A673 (cell line): ENCODE measurements at regions not wholly inside any gene's neighbourhood (a gene's known extent, or its start where the extent isn't known, plus 50 kb on each side); places are given as distances from the start of the nearest gene placed in this dataset.
"Not testable (repeated sequence)": the region's sequence is repeated elsewhere in the genome, so short reads cannot be mapped to it uniquely, and the experiment has no call there.

Experiments used
- BruUV-seq: library from RNA; stranded (reverse); fragments of 400-500 nt; replicated peaks from 2 replicates; lab custom pipeline; 2021; lab: Mats Ljungman, UMichigan
- CTCF ChIA-PET: fragments of 300-600 bp; sonication (Branson Sonifier 250); formaldehyde crosslinking; loops from one replicate; lab custom pipeline; 2022; ENCODE audit warnings: antibody characterized with exemption; lab: Charles Lee
- POLR2A ChIA-PET: fragments of 300-600 bp; sonication (Branson Sonifier 250); formaldehyde crosslinking; loops from one replicate; lab custom pipeline; 2022; ENCODE audit warnings: antibody characterized with exemption; ENCODE audit not compliant: low non-redundant PET; lab: Charles Lee
- DNase-seq: peaks from one replicate; pipeline ENCODE4 v3.0.0-alpha.2; 2015; ENCODE audit warnings: low spot score
- H3K27ac ChIP-seq: fragments of 200-600 bp; sonication (generic); 2 replicates; pipeline ENCODE4 v1.5.1; 2016; ENCODE audit warnings: mixed run types, low read depth, mild to moderate bottlenecking, mixed read lengths, antibody characterized with exemption, low read length; ENCODE audit not compliant: poor library complexity, severe bottlenecking
- H3K27me3 ChIP-seq: fragments of 200-600 bp; sonication (generic); replicated peaks from 2 replicates; pipeline ENCODE4 v1.6.1; 2017; ENCODE audit warnings: mixed run types, low read depth, mild to moderate bottlenecking, mixed read lengths, antibody characterized with exemption, low read length; ENCODE audit not compliant: insufficient read depth, poor library complexity
- H3K36me3 ChIP-seq: fragments of 200-600 bp; sonication (generic); 2 replicates; pipeline ENCODE4 v1.6.1; 2016; ENCODE audit warnings: mixed run types, mild to moderate bottlenecking, mixed read lengths, antibody characterized with exemption, low read length; ENCODE audit not compliant: insufficient read depth, poor library complexity, severe bottlenecking
- H3K4me1 ChIP-seq: fragments of 200-600 bp; sonication (generic); 2 replicates; pipeline ENCODE4 v1.6.1; 2017; ENCODE audit warnings: mixed run types, mild to moderate bottlenecking, mixed read lengths, antibody characterized with exemption, low read length; ENCODE audit not compliant: insufficient read depth, poor library complexity, severe bottlenecking
- H3K4me3 ChIP-seq: fragments of 200-600 bp; sonication (generic); 2 replicates; pipeline ENCODE4 v1.5.1; 2016; ENCODE audit warnings: low read depth, mixed run types, mild to moderate bottlenecking, mixed read lengths, low read length; ENCODE audit not compliant: poor library complexity, severe bottlenecking
- H3K9me3 ChIP-seq: fragments of 200-600 bp; sonication (generic); 2 replicates; pipeline ENCODE4 v1.6.1; 2016; ENCODE audit warnings: mixed run types, low read depth, mild to moderate bottlenecking, mixed read lengths, antibody characterized with exemption, low read length; ENCODE audit not compliant: poor library complexity, severe bottlenecking
- CTCF ChIP-seq: fragments of 300-800, 200-600 bp; sonication (generic); conservative IDR thresholded peaks from 2 replicates; pipeline ENCODE4 v1.5.1; 2017; ENCODE audit warnings: low read depth, mild to moderate bottlenecking, antibody characterized with exemption, low read length, moderate library complexity, mixed read lengths
- EZH2 ChIP-seq: fragments of 200-600 bp; sonication (generic); IDR thresholded peaks from 2 replicates; pipeline ENCODE4 v1.6.1; 2017; ENCODE audit warnings: borderline replicate concordance, low read depth, mild to moderate bottlenecking, mixed read lengths, antibody characterized with exemption, low read length; ENCODE audit not compliant: poor library complexity, severe bottlenecking
- intact Hi-C: fragments of 100-400 bp; cut with micrococcal nuclease; formaldehyde crosslinking; loops from one replicate; pipeline ENCODE4 v1.10.0; 2022; ENCODE audit not compliant: unreplicated experiment

DNA sequence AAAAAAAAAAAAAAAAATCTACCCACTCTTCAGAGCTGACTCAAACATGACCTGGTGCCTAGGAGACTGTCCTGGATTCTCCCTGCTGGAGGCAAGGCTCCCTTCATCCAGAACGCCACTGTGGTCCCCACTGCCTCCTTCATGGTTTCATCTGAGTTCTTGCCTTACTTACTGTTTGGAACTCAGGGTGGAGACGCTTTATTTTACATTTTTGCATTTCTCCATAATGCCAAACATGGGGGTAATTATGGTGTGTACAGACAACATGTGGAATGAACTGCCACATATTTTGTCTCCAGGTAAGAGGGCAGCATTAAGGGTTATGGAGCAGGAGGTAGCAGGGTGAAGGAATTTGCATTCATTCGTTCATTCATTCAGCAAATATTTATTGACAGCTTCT, 58.1 kb upstream of the KCNK12 start:
- intact Hi-C loops = no loop called here
- no TSS peak for BruUV-seq
- H3K4me3 ChIP-seq = no peak overlapping the region
- H3K27ac ChIP-seq = no peak overlapping the region
- no peaks in the 10 kb centered on the region for H3K27me3 ChIP-seq
- H3K4me1 ChIP-seq = no peaks in the 10 kb centered on the region
- TF ChIP-seq CTCF (no peak), EZH2 (no peak)
- POLR2A ChIA-PET = interaction anchor here (0.7 kb wide), 1 partner anchor 61 kb away, joined by 18 read pairs; no protein-coding TSS in a partner anchor
- H3K36me3 ChIP-seq = no peaks in the 10 kb centered on the region
- no peaks in the 10 kb centered on the region for H3K9me3 ChIP-seq
- CTCF ChIA-PET = no interaction called here
- DNase-seq = no peak

DNA sequence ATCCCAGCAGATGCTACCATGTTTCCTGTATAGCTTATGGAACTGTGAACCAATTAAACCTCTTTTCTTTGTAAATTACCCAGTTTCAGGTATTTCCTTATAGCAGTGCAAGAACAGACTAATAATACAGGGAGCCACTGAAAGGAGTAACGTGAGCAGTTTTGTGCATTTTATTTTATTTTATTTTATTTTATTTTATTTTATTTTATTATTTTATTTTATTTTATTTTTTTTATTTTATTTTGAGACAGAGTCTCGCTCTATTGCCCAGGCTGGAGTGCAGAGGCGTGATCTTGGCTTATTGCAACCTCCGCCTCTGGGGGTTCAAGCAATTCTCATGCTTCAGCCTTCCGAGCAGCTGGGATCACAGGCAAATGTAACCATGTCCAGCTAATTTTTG, 55.9 kb upstream of the KCNK12 start:
- Histone ChIP-seq H3K36me3 (no peaks in the 10 kb centered on the region), H3K9me3 (no peaks in the 10 kb centered on the region), H3K27me3 (no peaks in the 10 kb centered on the region), H3K4me1 (no peaks in the 10 kb centered on the region), H3K4me3 (no peak overlapping the region), H3K27ac (no peak overlapping the region)
- BruUV-seq = no TSS peak
- ChIA-PET CTCF (no interaction called here), POLR2A (no interaction called here)
- no peak for DNase-seq
- intact Hi-C loops = no loop called here
- no peak for TF ChIP-seq EZH2
- TF ChIP-seq CTCF = no peak

- BruUV-seq, H3K4me3 ChIP-seq, H3K27me3 ChIP-seq, intact Hi-C loops, H3K27ac ChIP-seq, H3K4me1 ChIP-seq, H3K9me3 ChIP-seq, DNase-seq, H3K36me3 ChIP-seq, CTCF ChIA-PET: not testable (repeated sequence)
- POLR2A ChIA-PET = interaction anchor here (0.6 kb wide), 1 partner anchor 169 kb away, joined by 5 read pairs; no protein-coding TSS in a partner anchor
Measured at GRCh38 chr2:47623140-47623539, 52.4 kb upstream of the KCNK12 start.

DNA sequence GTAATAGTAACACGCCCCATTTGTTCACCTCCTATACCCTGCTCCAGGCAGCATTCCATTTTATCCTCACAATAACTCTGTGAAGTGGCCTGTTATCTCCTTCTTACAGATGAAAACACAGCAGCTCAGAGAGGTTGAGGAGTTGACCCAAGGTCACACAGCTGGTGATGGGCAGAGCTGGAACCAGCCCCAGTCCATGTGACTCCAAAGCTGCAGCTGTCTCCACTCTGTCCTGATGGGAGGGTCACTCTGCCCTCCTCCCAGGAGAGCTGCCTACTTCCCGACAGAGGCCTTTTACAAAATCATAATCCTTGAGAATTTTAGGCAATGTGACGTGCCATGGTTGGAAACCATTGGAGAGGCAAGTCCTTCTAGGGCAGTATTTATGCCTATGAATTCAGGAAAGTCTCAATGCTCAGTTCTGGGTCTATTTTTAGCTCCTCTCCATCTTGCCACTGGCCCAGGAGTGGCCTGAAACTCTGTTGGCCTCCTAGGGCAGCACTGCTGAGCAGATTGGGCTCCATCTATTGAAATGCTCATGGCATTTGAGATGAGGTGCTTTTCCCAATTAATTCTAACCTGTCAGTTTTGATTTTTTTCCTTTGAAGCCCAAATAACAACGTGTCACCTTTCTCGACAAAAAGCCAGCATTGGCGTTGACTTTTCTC, 50.1 kb upstream of the KCNK12 start:
- CTCF ChIA-PET = no interaction called here
- no peaks in the 10 kb centered on the region for H3K9me3 ChIP-seq
- no peaks in the 10 kb centered on the region for H3K27me3 ChIP-seq
- DNase-seq = no peak
- no peak for TF ChIP-seq CTCF
- no peak for TF ChIP-seq EZH2
- BruUV-seq = no TSS peak
- no peaks in the 10 kb centered on the region for H3K36me3 ChIP-seq
- intact Hi-C loops = no loop called here
- no peaks in the 10 kb centered on the region for H3K4me1 ChIP-seq
- no peak overlapping the region for H3K4me3 ChIP-seq
- POLR2A ChIA-PET = no interaction called here
- no peak overlapping the region for H3K27ac ChIP-seq
